ENCODE measurements at regions not wholly inside any gene's neighbourhood (a gene's known extent, or its start where the extent isn't known, plus 50 kb on each side); places are given as distances from the start of the nearest gene placed in this dataset.

DNA sequence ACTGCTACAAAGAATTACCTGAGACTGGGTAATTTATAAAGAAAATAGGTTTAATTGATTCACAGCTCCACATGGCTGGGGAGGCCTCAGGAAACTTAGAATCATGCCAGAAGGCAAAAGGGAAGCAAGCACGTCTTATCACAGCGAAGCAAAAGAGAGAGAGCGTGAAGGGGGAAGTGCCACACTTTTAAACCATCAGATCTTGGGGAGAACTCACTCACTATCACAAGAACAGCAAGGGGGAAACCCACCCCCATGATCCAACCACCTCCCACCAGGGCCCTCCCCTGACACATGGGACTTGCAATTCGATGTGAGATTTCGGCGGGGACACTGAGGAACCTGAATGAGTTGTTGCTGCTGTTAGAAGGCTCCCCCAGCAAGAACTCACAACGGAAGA lies 220.2 kb upstream of the PIEZO2 start:
- H3K4me3 Mint-ChIP-seq = no peak overlapping the region
- peaks cover 8% of the 10 kb centered on the region for H3K27me3 Mint-ChIP-seq (ENCODE audit: insufficient read depth)
- Histone ChIP-seq H3K4me1 (ENCODE audit: control insufficient read depth, insufficient read depth, low read length) (no peaks in the 10 kb centered on the region), H3K36me3 (ENCODE audit: control insufficient read depth, insufficient read depth, low read length) (no peaks in the 10 kb centered on the region), H3K9ac (ENCODE audit: extremely low read depth, low read length, poor library complexity, severe bottlenecking) (no peak overlapping the region), H3K9me3 (ENCODE audit: control insufficient read depth, low read length) (no peaks in the 10 kb centered on the region), H3K27ac (ENCODE audit: low read depth, low read length) (no peak overlapping the region), H3K27me3 (ENCODE audit: control insufficient read depth, insufficient read depth, low read length, poor library complexity, severe bottlenecking) (no peaks in the 10 kb centered on the region), H3K4me3 (ENCODE audit: low read length) (no peak overlapping the region)
- TF ChIP-seq, protein P1, sequence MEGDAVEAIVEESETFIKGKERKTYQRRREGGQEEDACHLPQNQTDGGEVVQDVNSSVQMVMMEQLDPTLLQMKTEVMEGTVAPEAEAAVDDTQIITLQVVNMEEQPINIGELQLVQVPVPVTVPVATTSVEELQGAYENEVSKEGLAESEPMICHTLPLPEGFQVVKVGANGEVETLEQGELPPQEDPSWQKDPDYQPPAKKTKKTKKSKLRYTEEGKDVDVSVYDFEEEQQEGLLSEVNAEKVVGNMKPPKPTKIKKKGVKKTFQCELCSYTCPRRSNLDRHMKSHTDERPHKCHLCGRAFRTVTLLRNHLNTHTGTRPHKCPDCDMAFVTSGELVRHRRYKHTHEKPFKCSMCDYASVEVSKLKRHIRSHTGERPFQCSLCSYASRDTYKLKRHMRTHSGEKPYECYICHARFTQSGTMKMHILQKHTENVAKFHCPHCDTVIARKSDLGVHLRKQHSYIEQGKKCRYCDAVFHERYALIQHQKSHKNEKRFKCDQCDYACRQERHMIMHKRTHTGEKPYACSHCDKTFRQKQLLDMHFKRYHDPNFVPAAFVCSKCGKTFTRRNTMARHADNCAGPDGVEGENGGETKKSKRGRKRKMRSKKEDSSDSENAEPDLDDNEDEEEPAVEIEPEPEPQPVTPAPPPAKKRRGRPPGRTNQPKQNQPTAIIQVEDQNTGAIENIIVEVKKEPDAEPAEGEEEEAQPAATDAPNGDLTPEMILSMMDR (conservative IDR thresholded peaks at IDR 0.05) = no peak
- peaks cover 4% of the 10 kb centered on the region for H3K9me3 Mint-ChIP-seq
- 80 to 100% methylated on average over 2 to 7 of the region's 7 CpGs for WGBS, 2 experiments (ENCODE audit: insufficient coverage in 1 of 2, insufficient read length in 1 of 2)
- no peak overlapping the region for H3K27ac Mint-ChIP-seq
- H3K4me1 Mint-ChIP-seq = no peaks in the 10 kb centered on the region
- H3K36me3 Mint-ChIP-seq (ENCODE audit: low read depth) = peaks cover 2% of the 10 kb centered on the region
- DNase-seq = no peak

DNA sequence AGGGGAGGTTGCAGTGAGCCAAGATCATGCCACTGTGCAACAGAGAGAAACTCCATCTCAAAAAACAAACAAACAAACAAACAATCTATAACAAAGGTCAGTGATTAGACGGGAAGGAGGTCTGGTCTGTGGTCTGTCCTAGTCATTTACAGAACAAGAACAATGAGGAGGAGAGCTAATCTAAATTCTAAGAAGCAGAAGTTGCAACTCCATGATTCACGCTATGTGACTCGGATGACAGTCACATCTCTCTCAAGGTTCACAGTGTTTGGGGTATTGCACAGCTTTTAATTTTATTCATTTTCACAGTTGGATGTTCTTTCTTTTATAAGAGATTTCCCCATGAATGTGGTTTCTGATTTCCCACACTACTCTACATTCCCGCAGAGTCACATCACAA lies 218.7 kb upstream of the PIEZO2 start:
- Histone ChIP-seq H3K27me3 (ENCODE audit: control insufficient read depth, insufficient read depth, low read length, poor library complexity, severe bottlenecking) (no peaks in the 10 kb centered on the region), H3K36me3 (ENCODE audit: control insufficient read depth, insufficient read depth, low read length) (no peaks in the 10 kb centered on the region), H3K27ac (ENCODE audit: low read depth, low read length) (no peak overlapping the region), H3K9me3 (ENCODE audit: control insufficient read depth, low read length) (no peaks in the 10 kb centered on the region), H3K4me3 (ENCODE audit: low read length) (no peak overlapping the region), H3K4me1 (ENCODE audit: control insufficient read depth, insufficient read depth, low read length) (no peaks in the 10 kb centered on the region), H3K9ac (ENCODE audit: extremely low read depth, low read length, poor library complexity, severe bottlenecking) (no peak overlapping the region)
- Mint-ChIP-seq H3K9me3 (peaks cover 4% of the 10 kb centered on the region), H3K4me3 (no peak overlapping the region), H3K27me3 (ENCODE audit: insufficient read depth) (peaks cover 8% of the 10 kb centered on the region), H3K27ac (no peak overlapping the region), H3K36me3 (ENCODE audit: low read depth) (peaks cover 2% of the 10 kb centered on the region), H3K4me1 (no peaks in the 10 kb centered on the region)
- DNase-seq = no peak
- TF ChIP-seq, protein P1 (conservative IDR thresholded peaks at IDR 0.05) = no peak
- WGBS, 2 experiments (ENCODE audit: insufficient coverage in 1 of 2, insufficient read length in 1 of 2) = 89 to 91% methylated on average over 3 of the region's 4 CpGs

DNA sequence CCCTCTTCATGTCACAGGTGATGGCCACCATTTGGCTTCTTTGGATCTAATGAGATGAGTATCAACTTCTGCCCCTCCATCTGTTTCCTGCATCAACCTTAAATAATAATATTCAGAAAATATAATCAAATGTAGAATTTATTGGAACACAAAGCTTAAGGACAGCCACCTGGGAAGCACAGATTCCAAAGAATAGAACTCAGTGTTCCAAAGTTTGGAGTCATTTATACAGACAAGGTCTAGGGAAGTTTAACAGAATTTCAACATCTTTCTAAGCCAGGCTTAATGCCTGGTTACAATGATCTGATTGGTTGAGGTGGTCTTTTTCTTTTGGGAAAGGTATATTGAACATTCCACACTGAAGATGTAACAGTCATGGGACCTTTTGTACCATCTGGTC lies 218.0 kb upstream of the PIEZO2 start:
- H3K27ac ChIP-seq (ENCODE audit: low read depth, low read length) = no peak overlapping the region

More for the DNA sequence above, 218.0 kb upstream of the PIEZO2 start:
- Histone ChIP-seq H3K4me3 (ENCODE audit: low read length) (no peak overlapping the region), H3K27me3 (ENCODE audit: control insufficient read depth, insufficient read depth, low read length, poor library complexity, severe bottlenecking) (no peaks in the 10 kb centered on the region), H3K4me1 (ENCODE audit: control insufficient read depth, insufficient read depth, low read length) (no peaks in the 10 kb centered on the region), H3K36me3 (ENCODE audit: control insufficient read depth, insufficient read depth, low read length) (no peaks in the 10 kb centered on the region), H3K9ac (ENCODE audit: extremely low read depth, low read length, poor library complexity, severe bottlenecking) (no peak overlapping the region), H3K9me3 (ENCODE audit: control insufficient read depth, low read length) (no peaks in the 10 kb centered on the region)
- Mint-ChIP-seq H3K4me1 (no peaks in the 10 kb centered on the region), H3K27ac (no peak overlapping the region), H3K27me3 (ENCODE audit: insufficient read depth) (peaks cover 8% of the 10 kb centered on the region), H3K4me3 (no peak overlapping the region), H3K36me3 (ENCODE audit: low read depth) (peaks cover 2% of the 10 kb centered on the region), H3K9me3 (peaks cover 4% of the 10 kb centered on the region)
- TF ChIP-seq, protein P1 (conservative IDR thresholded peaks at IDR 0.05) = no peak
- no peak for DNase-seq
